ENCODE measurements at regions not wholly inside any gene's neighbourhood (a gene's known extent, or its start where the extent isn't known, plus 50 kb on each side); places are given as distances from the start of the nearest gene placed in this dataset.

- Histone ChIP-seq H3K4me1 (ENCODE audit: control insufficient read depth, insufficient read depth, low read length) (peaks cover 18% of the 10 kb centered on the region), H3K36me3 (ENCODE audit: control insufficient read depth in 2 of 2, insufficient read depth in 2 of 2, low read length in 2 of 2) (no peaks in the 10 kb centered on the region), H3K9me3 (ENCODE audit: control insufficient read depth in 2 of 2, low read length in 2 of 2) (no peaks in the 10 kb centered on the region), H3K27me3 (ENCODE audit: control insufficient read depth in 1 of 2, insufficient read depth in 2 of 2, low read length in 2 of 2) (no peaks in the 10 kb centered on the region), H3K9ac (ENCODE audit: low read length in 2 of 2) (no peak overlapping the region), H3K4me3 (ENCODE audit: low read length in 2 of 2) (no peak overlapping the region), H3K27ac (ENCODE audit: low read length) (no peak overlapping the region)
Measured at GRCh38 chr5:172575816-172576545, 65.1 kb upstream of the NEURL1B start.

- Histone ChIP-seq H3K9ac (ENCODE audit: low read length in 2 of 2) (no peak overlapping the region), H3K27ac (ENCODE audit: low read length) (no peak overlapping the region), H3K36me3 (ENCODE audit: control insufficient read depth in 2 of 2, insufficient read depth in 2 of 2, low read length in 2 of 2) (no peaks in the 10 kb centered on the region), H3K4me1 (ENCODE audit: control insufficient read depth, insufficient read depth, low read length) (peaks cover 19% of the 10 kb centered on the region), H3K27me3 (ENCODE audit: control insufficient read depth in 1 of 2, insufficient read depth in 2 of 2, low read length in 2 of 2) (no peaks in the 10 kb centered on the region), H3K9me3 (ENCODE audit: control insufficient read depth in 2 of 2, low read length in 2 of 2) (no peaks in the 10 kb centered on the region), H3K4me3 (ENCODE audit: low read length in 2 of 2) (no peak overlapping the region)
Measured at GRCh38 chr5:172575416-172575815, 65.6 kb upstream of the NEURL1B start.

GRCh38 chr5:172574871-172575223 lies 66.2 kb upstream of the NEURL1B start:
- Histone ChIP-seq H3K4me1 (ENCODE audit: control insufficient read depth, insufficient read depth, low read length) (peaks cover 25% of the 10 kb centered on the region), H3K36me3 (ENCODE audit: control insufficient read depth in 2 of 2, insufficient read depth in 2 of 2, low read length in 2 of 2) (no peaks in the 10 kb centered on the region), H3K4me3 (ENCODE audit: low read length in 2 of 2) (no peak overlapping the region), H3K9ac (ENCODE audit: low read length in 2 of 2) (no peak overlapping the region), H3K27ac (ENCODE audit: low read length) (no peak overlapping the region), H3K9me3 (ENCODE audit: control insufficient read depth in 2 of 2, low read length in 2 of 2) (no peaks in the 10 kb centered on the region), H3K27me3 (ENCODE audit: control insufficient read depth in 1 of 2, insufficient read depth in 2 of 2, low read length in 2 of 2) (no peaks in the 10 kb centered on the region)

DNA sequence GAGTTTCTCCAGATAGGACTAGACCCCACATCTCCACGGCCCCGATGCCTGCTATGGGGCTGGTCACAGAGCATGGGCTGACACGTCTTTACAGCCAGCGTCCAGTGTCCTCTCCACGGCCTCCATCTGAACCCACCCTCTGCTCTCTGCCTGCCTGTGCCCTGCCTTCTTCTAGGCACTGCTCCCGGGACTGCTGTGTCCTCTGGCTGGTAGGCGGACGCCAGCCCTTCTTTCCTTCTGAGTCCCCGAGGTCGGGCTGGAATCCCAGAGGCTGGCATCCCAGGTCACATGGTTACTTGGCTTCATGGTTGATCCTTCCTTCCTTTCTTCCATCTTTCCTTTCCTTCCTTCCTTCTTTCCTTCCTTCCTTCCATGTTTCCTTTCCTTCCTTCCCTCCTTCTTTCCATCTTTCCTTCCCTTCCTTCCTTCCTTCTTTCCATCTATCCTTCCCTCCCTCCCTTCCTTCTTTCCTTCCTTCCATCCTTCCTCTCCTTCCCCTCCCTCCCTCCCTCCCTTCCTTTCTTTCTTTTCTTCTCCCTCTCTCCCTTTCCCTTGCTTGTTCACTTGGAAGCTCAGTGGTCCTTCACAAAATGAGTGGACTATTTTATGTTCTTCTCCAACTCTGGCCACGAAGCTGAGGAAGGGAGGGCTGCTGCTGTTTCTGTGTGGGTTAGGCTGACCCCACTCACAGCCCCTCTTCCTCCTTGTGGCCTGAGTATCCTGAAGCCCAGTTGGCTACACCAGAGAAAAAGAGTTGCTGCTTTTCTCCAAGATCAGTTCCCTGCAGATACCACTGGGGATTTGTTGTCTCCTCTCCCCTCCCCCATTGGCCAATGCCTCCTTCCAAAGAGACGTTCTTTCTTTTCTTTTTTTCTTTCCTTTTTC lies 66.8 kb upstream of the NEURL1B start:
- H3K4me1 ChIP-seq (ENCODE audit: control insufficient read depth, insufficient read depth, low read length), result peaks cover 29% of the 10 kb centered on the region
- no peaks in the 10 kb centered on the region for H3K36me3 ChIP-seq (ENCODE audit: control insufficient read depth in 2 of 2, insufficient read depth in 2 of 2, low read length in 2 of 2)
- H3K27ac ChIP-seq (ENCODE audit: low read length), result no peak overlapping the region
- no peaks in the 10 kb centered on the region for H3K27me3 ChIP-seq (ENCODE audit: control insufficient read depth in 1 of 2, insufficient read depth in 2 of 2, low read length in 2 of 2)
- H3K9me3 ChIP-seq (ENCODE audit: control insufficient read depth in 2 of 2, low read length in 2 of 2), result no peaks in the 10 kb centered on the region
- no peak overlapping the region for H3K9ac ChIP-seq (ENCODE audit: low read length in 2 of 2)
- H3K4me3 ChIP-seq (ENCODE audit: low read length in 2 of 2), result no peak overlapping the region

- H3K4me1 ChIP-seq (ENCODE audit: control insufficient read depth, insufficient read depth, low read length), result peaks cover 29% of the 10 kb centered on the region
- H3K27ac ChIP-seq (ENCODE audit: low read length), result no peak overlapping the region
- no peak overlapping the region for H3K4me3 ChIP-seq (ENCODE audit: low read length in 2 of 2)
- no peak overlapping the region for H3K9ac ChIP-seq (ENCODE audit: low read length in 2 of 2)
- no peaks in the 10 kb centered on the region for H3K36me3 ChIP-seq (ENCODE audit: control insufficient read depth in 2 of 2, insufficient read depth in 2 of 2, low read length in 2 of 2)
- H3K9me3 ChIP-seq (ENCODE audit: control insufficient read depth in 2 of 2, low read length in 2 of 2), result no peaks in the 10 kb centered on the region
- no peaks in the 10 kb centered on the region for H3K27me3 ChIP-seq (ENCODE audit: control insufficient read depth in 1 of 2, insufficient read depth in 2 of 2, low read length in 2 of 2)
Measured at GRCh38 chr5:172573120-172573882, 67.8 kb upstream of the NEURL1B start.

DNA sequence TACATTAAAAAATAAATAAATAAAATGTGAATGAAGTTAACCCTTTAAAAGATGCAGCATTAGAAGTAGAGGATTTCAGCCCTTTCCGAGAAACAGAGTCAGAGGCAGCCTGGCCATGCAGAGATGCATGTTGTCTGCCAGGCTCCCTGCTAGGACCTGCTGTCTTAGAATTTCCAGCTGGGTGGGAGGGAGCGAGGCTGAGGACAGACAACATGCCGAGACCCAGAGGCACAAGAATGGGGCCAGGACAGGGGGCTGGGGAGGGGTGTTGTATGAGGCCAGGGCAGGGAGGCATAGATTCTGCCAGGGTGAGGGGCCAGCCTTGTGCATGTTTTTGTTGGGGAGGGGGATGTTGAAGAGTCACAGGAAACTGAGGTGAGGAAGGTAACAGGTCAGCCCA lies 68.6 kb upstream of the NEURL1B start:
- no peaks in the 10 kb centered on the region for H3K9me3 ChIP-seq (ENCODE audit: control insufficient read depth in 2 of 2, low read length in 2 of 2)
- H3K9ac ChIP-seq (ENCODE audit: low read length in 2 of 2), result no peak overlapping the region
- no peaks in the 10 kb centered on the region for H3K27me3 ChIP-seq (ENCODE audit: control insufficient read depth in 1 of 2, insufficient read depth in 2 of 2, low read length in 2 of 2)
- H3K4me3 ChIP-seq (ENCODE audit: low read length in 2 of 2), result no peak overlapping the region
- peaks cover 29% of the 10 kb centered on the region for H3K4me1 ChIP-seq (ENCODE audit: control insufficient read depth, insufficient read depth, low read length)
- H3K27ac ChIP-seq (ENCODE audit: low read length), result no peak overlapping the region
- H3K36me3 ChIP-seq (ENCODE audit: control insufficient read depth in 2 of 2, insufficient read depth in 2 of 2, low read length in 2 of 2), result no peaks in the 10 kb centered on the region

- Histone ChIP-seq H3K4me1 (ENCODE audit: control insufficient read depth, insufficient read depth, low read length) (peaks cover 29% of the 10 kb centered on the region), H3K27ac (ENCODE audit: low read length) (no peak overlapping the region), H3K9me3 (ENCODE audit: control insufficient read depth in 2 of 2, low read length in 2 of 2) (no peaks in the 10 kb centered on the region), H3K9ac (ENCODE audit: low read length in 2 of 2) (no peak overlapping the region), H3K27me3 (ENCODE audit: control insufficient read depth in 1 of 2, insufficient read depth in 2 of 2, low read length in 2 of 2) (no peaks in the 10 kb centered on the region), H3K4me3 (ENCODE audit: low read length in 2 of 2) (no peak overlapping the region), H3K36me3 (ENCODE audit: control insufficient read depth in 2 of 2, insufficient read depth in 2 of 2, low read length in 2 of 2) (no peaks in the 10 kb centered on the region)
Measured at GRCh38 chr5:172571892-172572291, 69.2 kb upstream of the NEURL1B start.

- no peaks in the 10 kb centered on the region for H3K9me3 ChIP-seq (ENCODE audit: control insufficient read depth in 2 of 2, low read length in 2 of 2)
- no peaks in the 10 kb centered on the region for H3K27me3 ChIP-seq (ENCODE audit: control insufficient read depth in 1 of 2, insufficient read depth in 2 of 2, low read length in 2 of 2)
- no peak overlapping the region for H3K27ac ChIP-seq (ENCODE audit: low read length)
- H3K36me3 ChIP-seq (ENCODE audit: control insufficient read depth in 2 of 2, insufficient read depth in 2 of 2, low read length in 2 of 2), result no peaks in the 10 kb centered on the region
- no peak overlapping the region for H3K4me3 ChIP-seq (ENCODE audit: low read length in 2 of 2)
- H3K9ac ChIP-seq (ENCODE audit: low read length in 2 of 2), result no peak overlapping the region
- peaks cover 29% of the 10 kb centered on the region for H3K4me1 ChIP-seq (ENCODE audit: control insufficient read depth, insufficient read depth, low read length)
Measured at GRCh38 chr5:172571413-172571812, 69.7 kb upstream of the NEURL1B start.

GRCh38 chr5:172570594-172571334 lies 70.3 kb upstream of the NEURL1B start:
- Histone ChIP-seq H3K27ac (ENCODE audit: low read length) (peak overlapping the region; percentile 46), H3K4me1 (ENCODE audit: control insufficient read depth, insufficient read depth, low read length) (peaks cover 23% of the 10 kb centered on the region), H3K9ac (ENCODE audit: low read length in 2 of 2) (peak overlapping the region in 1 of 2 donors; percentile 60), H3K27me3 (ENCODE audit: control insufficient read depth in 1 of 2, insufficient read depth in 2 of 2, low read length in 2 of 2) (no peaks in the 10 kb centered on the region), H3K4me3 (ENCODE audit: low read length in 2 of 2) (no peak overlapping the region), H3K9me3 (ENCODE audit: control insufficient read depth in 2 of 2, low read length in 2 of 2) (no peaks in the 10 kb centered on the region), H3K36me3 (ENCODE audit: control insufficient read depth in 2 of 2, insufficient read depth in 2 of 2, low read length in 2 of 2) (no peaks in the 10 kb centered on the region)

DNA sequence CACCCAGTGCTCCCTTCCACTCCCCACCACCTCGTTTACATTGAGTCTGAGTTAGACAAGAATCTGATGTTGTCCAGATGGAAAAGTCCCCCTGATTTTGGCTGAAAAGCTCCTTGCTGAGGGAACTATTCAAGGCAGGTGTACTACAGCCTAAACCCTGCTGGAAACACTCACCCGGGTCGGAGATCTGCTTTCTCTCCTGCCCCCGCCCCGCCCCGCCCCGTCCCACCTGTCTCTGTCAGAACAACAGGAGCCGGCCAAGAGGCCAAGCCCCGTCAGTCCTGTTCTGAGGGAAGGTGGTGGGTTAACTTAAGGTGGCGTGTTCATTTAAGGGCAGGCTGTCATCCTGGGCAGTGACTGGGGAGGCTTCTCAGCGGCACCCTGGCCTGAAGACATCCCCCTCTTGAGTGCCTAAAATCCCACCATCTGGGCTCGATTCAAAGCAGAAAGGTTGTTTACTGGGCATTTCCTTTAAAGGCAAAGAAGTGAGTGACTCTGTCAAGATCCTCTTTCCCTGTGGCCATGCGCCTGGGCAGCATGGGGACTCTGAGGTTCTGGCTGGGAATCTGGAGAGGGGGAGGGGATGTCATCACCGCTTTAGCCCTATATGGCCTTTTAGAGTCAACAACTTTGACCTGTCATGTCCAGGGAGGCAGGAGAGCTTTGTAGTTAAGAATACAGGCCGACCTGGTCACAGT lies 71.1 kb upstream of the NEURL1B start:
- H3K36me3 ChIP-seq (ENCODE audit: control insufficient read depth in 2 of 2, insufficient read depth in 2 of 2, low read length in 2 of 2), result no peaks in the 10 kb centered on the region
- peak overlapping the region in 1 of 2 donors; percentile 15 for H3K4me3 ChIP-seq (ENCODE audit: low read length in 2 of 2)
- H3K4me1 ChIP-seq (ENCODE audit: control insufficient read depth, insufficient read depth, low read length), result peaks cover 21% of the 10 kb centered on the region
- H3K9ac ChIP-seq (ENCODE audit: low read length in 2 of 2), result peak overlapping the region in 1 of 2 donors; percentile 60
- no peaks in the 10 kb centered on the region for H3K9me3 ChIP-seq (ENCODE audit: control insufficient read depth in 2 of 2, low read length in 2 of 2)
- peak overlapping the region; percentile 46 for H3K27ac ChIP-seq (ENCODE audit: low read length)
- H3K27me3 ChIP-seq (ENCODE audit: control insufficient read depth in 1 of 2, insufficient read depth in 2 of 2, low read length in 2 of 2), result no peaks in the 10 kb centered on the region
